T-helper 17 cell (primary cell): ENCODE measurements at regions not wholly inside any gene's neighbourhood (a gene's known extent, or its start where the extent isn't known, plus 50 kb on each side); places are given as distances from the start of the nearest gene placed in this dataset.

Source experiments
- ATAC-seq: fragments of 150-1000 bp; cut with Tn5 transposase; 2 replicates; pipeline ENCODE4 v1.10.0; 2021; ENCODE audit warnings: mild to moderate bottlenecking, moderate library complexity
- DNase-seq, 3 donors: peaks; one replicate each; pipeline versions ENCODE4 v3.0.0 to v3.0.0-alpha.2; 2020 to 2021
- H3K9me3 ChIP-seq: one replicate; pipeline ENCODE4 v1.7.0; 2013; ENCODE audit warnings: low read length, mild to moderate bottlenecking; ENCODE audit not compliant: control insufficient read depth, poor library complexity, severe bottlenecking
- H3K27ac Mint-ChIP-seq: one replicate; pipeline ENCODE4 v1.8.0; 2022; ENCODE audit warnings: mild to moderate bottlenecking, moderate library complexity, mixed read lengths
- H3K27me3 Mint-ChIP-seq: one replicate; pipeline ENCODE4 v1.8.0; 2022; ENCODE audit warnings: mixed read lengths
- H3K36me3 Mint-ChIP-seq: one replicate; pipeline ENCODE4 v1.8.0; 2022; ENCODE audit warnings: low read depth, mixed read lengths
- H3K4me1 Mint-ChIP-seq: one replicate; pipeline ENCODE4 v1.8.0; 2022; ENCODE audit warnings: mild to moderate bottlenecking, mixed read lengths
- H3K4me3 Mint-ChIP-seq: one replicate; pipeline ENCODE4 v1.8.0; 2022; ENCODE audit warnings: mild to moderate bottlenecking, moderate library complexity, mixed read lengths

- ATAC-seq (no peak), DNase-seq (no peak)
- no peaks in the 10 kb centered on the region for H3K36me3 Mint-ChIP-seq
- H3K27ac Mint-ChIP-seq: no peak overlapping the region
- H3K4me1 Mint-ChIP-seq: no peaks in the 10 kb centered on the region
- no peak overlapping the region for H3K4me3 Mint-ChIP-seq
- H3K9me3 ChIP-seq: no peaks in the 10 kb centered on the region
- H3K27me3 Mint-ChIP-seq: no peaks in the 10 kb centered on the region
Measured at GRCh38 chr9:129394061-129394885, 216.2 kb upstream of the IER5L start.

- ATAC-seq: no peak
- no peaks in the 10 kb centered on the region for H3K9me3 ChIP-seq
- H3K27ac Mint-ChIP-seq: no peak overlapping the region
- no peak overlapping the region for H3K4me3 Mint-ChIP-seq
- DNase-seq: no peak
- H3K4me1 Mint-ChIP-seq: no peaks in the 10 kb centered on the region
- no peaks in the 10 kb centered on the region for H3K36me3 Mint-ChIP-seq
- H3K27me3 Mint-ChIP-seq: no peaks in the 10 kb centered on the region
Measured at GRCh38 chr9:129393064-129393463, 215.0 kb upstream of the IER5L start.

- no peaks in the 10 kb centered on the region for H3K4me1 Mint-ChIP-seq
- DNase-seq (no peak), ATAC-seq (no peak)
- no peaks in the 10 kb centered on the region for H3K27me3 Mint-ChIP-seq
- no peak overlapping the region for H3K27ac Mint-ChIP-seq
- no peaks in the 10 kb centered on the region for H3K9me3 ChIP-seq
- H3K4me3 Mint-ChIP-seq: no peak overlapping the region
- H3K36me3 Mint-ChIP-seq: no peaks in the 10 kb centered on the region
Measured at GRCh38 chr9:129392093-129392541, 214.1 kb upstream of the IER5L start.

- H3K27me3 Mint-ChIP-seq: no peaks in the 10 kb centered on the region
Measured at GRCh38 chr9:129391221-129391661, 213.2 kb upstream of the IER5L start.

GRCh38 chr9:129390541-129390940, 212.5 kb upstream of the IER5L start:
- Mint-ChIP-seq H3K4me1 (no peaks in the 10 kb centered on the region), H3K27me3 (no peaks in the 10 kb centered on the region), H3K27ac (no peak overlapping the region), H3K36me3 (no peaks in the 10 kb centered on the region), H3K4me3 (no peak overlapping the region)
- no peak for DNase-seq
- H3K9me3 ChIP-seq: no peaks in the 10 kb centered on the region
- no peak for ATAC-seq

More at GRCh38 chr9:129391221-129391661, 213.2 kb upstream of the IER5L start:
- H3K27ac Mint-ChIP-seq: no peak overlapping the region
- no peak for DNase-seq
- H3K4me3 Mint-ChIP-seq: no peak overlapping the region
- no peaks in the 10 kb centered on the region for H3K4me1 Mint-ChIP-seq
- ATAC-seq: no peak
- H3K9me3 ChIP-seq: no peaks in the 10 kb centered on the region
- H3K36me3 Mint-ChIP-seq: no peaks in the 10 kb centered on the region

GRCh38 chr9:129387822-129388221, 209.8 kb upstream of the IER5L start:
- Mint-ChIP-seq H3K27me3 (no peaks in the 10 kb centered on the region), H3K4me3 (no peak overlapping the region), H3K27ac (no peak overlapping the region), H3K36me3 (no peaks in the 10 kb centered on the region), H3K4me1 (peaks cover 6% of the 10 kb centered on the region)
- H3K9me3 ChIP-seq: no peaks in the 10 kb centered on the region
- ATAC-seq: no peak
- no peak for DNase-seq

- Mint-ChIP-seq H3K4me1 (peaks cover 6% of the 10 kb centered on the region), H3K27ac (no peak overlapping the region), H3K4me3 (no peak overlapping the region), H3K36me3 (no peaks in the 10 kb centered on the region), H3K27me3 (no peaks in the 10 kb centered on the region)
- no peak for DNase-seq
- no peak for ATAC-seq
- no peaks in the 10 kb centered on the region for H3K9me3 ChIP-seq
Measured at GRCh38 chr9:129386812-129387177, 208.7 kb upstream of the IER5L start.

GRCh38 chr9:129385211-129385934, 207.3 kb upstream of the IER5L start:
- DNase-seq (no peak), ATAC-seq (no peak)
- no peaks in the 10 kb centered on the region for H3K9me3 ChIP-seq
- H3K36me3 Mint-ChIP-seq: no peaks in the 10 kb centered on the region
- H3K4me1 Mint-ChIP-seq: peaks cover 6% of the 10 kb centered on the region
- peak overlapping the region; percentile 75 for H3K27ac Mint-ChIP-seq
- peak overlapping the region; percentile 81 for H3K4me3 Mint-ChIP-seq
- no peaks in the 10 kb centered on the region for H3K27me3 Mint-ChIP-seq

- H3K27me3 Mint-ChIP-seq: no peaks in the 10 kb centered on the region
Measured at GRCh38 chr9:129384491-129385210, 206.6 kb upstream of the IER5L start.

GRCh38 chr9:129383561-129384490, 205.8 kb upstream of the IER5L start:
- DNase-seq: peak; percentile 42 to 54 (median 50)
- peak; percentile 92 for ATAC-seq
- H3K9me3 ChIP-seq: no peaks in the 10 kb centered on the region
- Mint-ChIP-seq H3K36me3 (no peaks in the 10 kb centered on the region), H3K27ac (peak overlapping the region; percentile 75), H3K27me3 (no peaks in the 10 kb centered on the region), H3K4me1 (peaks cover 6% of the 10 kb centered on the region), H3K4me3 (peak overlapping the region; percentile 81)

More at GRCh38 chr9:129384491-129385210, 206.6 kb upstream of the IER5L start:
- no peak for ATAC-seq
- peak overlapping the region; percentile 81 for H3K4me3 Mint-ChIP-seq
- no peak for DNase-seq
- peak overlapping the region; percentile 75 for H3K27ac Mint-ChIP-seq
- peaks cover 6% of the 10 kb centered on the region for H3K4me1 Mint-ChIP-seq
- H3K36me3 Mint-ChIP-seq: no peaks in the 10 kb centered on the region
- no peaks in the 10 kb centered on the region for H3K9me3 ChIP-seq

- Mint-ChIP-seq H3K27ac (peak overlapping the region; percentile 75), H3K4me3 (peak overlapping the region; percentile 81), H3K36me3 (no peaks in the 10 kb centered on the region), H3K27me3 (no peaks in the 10 kb centered on the region), H3K4me1 (peaks cover 6% of the 10 kb centered on the region)
- DNase-seq (no peak), ATAC-seq (no peak)
- H3K9me3 ChIP-seq: no peaks in the 10 kb centered on the region
Measured at GRCh38 chr9:129383019-129383560, 205.0 kb upstream of the IER5L start.

GRCh38 chr9:129382281-129383018, 204.4 kb upstream of the IER5L start:
- H3K36me3 Mint-ChIP-seq: no peaks in the 10 kb centered on the region
- ATAC-seq (no peak), DNase-seq (no peak)
- peak overlapping the region; percentile 81 for H3K4me3 Mint-ChIP-seq
- peaks cover 6% of the 10 kb centered on the region for H3K4me1 Mint-ChIP-seq
- no peaks in the 10 kb centered on the region for H3K27me3 Mint-ChIP-seq
- H3K27ac Mint-ChIP-seq: no peak overlapping the region
- no peaks in the 10 kb centered on the region for H3K9me3 ChIP-seq
